HCT116 (cell line): ENCODE measurements at regions not wholly inside any gene's neighbourhood (a gene's known extent, or its start where the extent isn't known, plus 50 kb on each side); places are given as distances from the start of the nearest gene placed in this dataset.
"Not testable (repeated sequence)": the region's sequence is repeated elsewhere in the genome, so short reads cannot be mapped to it uniquely, and the experiment has no call there.

Experiments
- ATAC-seq: fragments of 200-7000 bp; cut with Tn5 transposase; 2 replicates; pipeline ENCODE4 v1.9.1; 2020; ENCODE audit warnings: mild to moderate bottlenecking, moderate library complexity
- BruUV-seq: library from RNA; stranded (reverse); fragments of 400-500 nt; replicated peaks from 2 replicates; lab custom pipeline; 2021; lab: Mats Ljungman, UMichigan
- CTCF ChIA-PET: fragments of 300-600 bp; sonication (Branson Sonifier 250); formaldehyde crosslinking; loops from one replicate; lab custom pipeline; 2021; ENCODE audit warnings: antibody characterized with exemption; lab: Charles Lee
- POLR2A ChIA-PET: fragments of 300-600, 350-600 bp; sonication (Branson Sonifier 250); formaldehyde crosslinking; loops from one replicate; lab custom pipeline; 2021; ENCODE audit warnings: antibody characterized with exemption; lab: Charles Lee
- RAD21 ChIA-PET, 2 experiments: fragments of 300-600 bp; sonication (Branson Sonifier 250); formaldehyde crosslinking; loops; one replicate each; lab custom pipeline; 2023; ENCODE audit warnings: low total read pairs in 2 of 2; ENCODE audit not compliant: uncharacterized antibody in 2 of 2, unreplicated experiment in 2 of 2, low non-redundant PET in 1 of 2; lab: Charles Lee
- DNase-seq: peaks from one replicate; pipeline ENCODE4 v3.0.0-alpha.2; 2010; ENCODE audit warnings: low read depth, low spot score
- H2AFZ ChIP-seq: fragments of 200-600 bp; shearing (Covaris generic), sonication (generic); 2 replicates; pipeline ENCODE4 v1.6.1; 2017; ENCODE audit warnings: low read depth, mixed run types, mixed read lengths, antibody characterized with exemption, low read length; ENCODE audit not compliant: poor library complexity, severe bottlenecking
- H3K27ac ChIP-seq: 2 replicates; pipeline ENCODE4 v1.5.1; 2012; ENCODE audit warnings: low read depth, low read length
- H3K27me3 ChIP-seq: fragments of 200-600 bp; sonication (generic); 2 replicates; pipeline ENCODE4 v1.6.1; 2016; ENCODE audit warnings: mixed run types, low read length, mixed read lengths; ENCODE audit not compliant: insufficient read depth
- H3K36me3 ChIP-seq, 2 experiments: fragments of 200-500 bp in 1 of 2; fragments of 200-600 bp in 1 of 2; sonication (Bioruptor generic) in 1 of 2; sonication (generic) in 1 of 2; 2 replicates each; pipeline versions ENCODE4 v1.5.1 to v1.6.1; 2014 to 2016; ENCODE audit warnings: low read length in 2 of 2, inconsistent platforms in 1 of 2, mixed read lengths in 1 of 2, mixed run types in 1 of 2; ENCODE audit not compliant: insufficient read depth in 2 of 2, control insufficient read depth in 1 of 2
- H3K4me1 ChIP-seq, 2 experiments: fragments of 200-600 bp in 1 of 2; sonication (generic) in 1 of 2; 2 replicates each; pipeline versions ENCODE4 v1.5.1 to v1.6.1; 2012 to 2017; ENCODE audit warnings: low read length in 2 of 2, inconsistent platforms in 1 of 2, mild to moderate bottlenecking in 1 of 2, mixed read lengths in 1 of 2, mixed run types in 1 of 2, moderate library complexity in 1 of 2; ENCODE audit not compliant: insufficient read depth in 2 of 2, control insufficient read depth in 1 of 2
- H3K4me2 ChIP-seq: fragments of 200-600 bp; sonication (generic); 2 replicates; pipeline ENCODE4 v1.6.1; 2017; ENCODE audit warnings: mixed run types, low read length, mixed read lengths
- H3K4me3 ChIP-seq, 2 experiments: fragments of 200-600 bp in 1 of 2; sonication (generic) in 1 of 2; replicated peaks in 1 of 2; 2 replicates each; pipeline ENCODE4 v1.5.1; 2011 to 2016; ENCODE audit warnings: low read length in 2 of 2, control low read depth in 1 of 2, low read depth in 1 of 2, mild to moderate bottlenecking in 1 of 2, mixed read lengths in 1 of 2, mixed run types in 1 of 2
- H3K79me2 ChIP-seq: fragments of 200-600 bp; sonication (generic); 2 replicates; pipeline ENCODE4 v1.6.1; 2017; ENCODE audit warnings: mild to moderate bottlenecking, mixed run types, low read length, moderate library complexity, mixed read lengths; ENCODE audit not compliant: insufficient read depth
- H3K9ac ChIP-seq: fragments of 200-600 bp; sonication (generic); 2 replicates; pipeline ENCODE4 v1.6.1; 2016; ENCODE audit warnings: low read length, mixed read lengths
- H3K9me2 ChIP-seq: fragments of 200-600 bp; sonication (generic), shearing (Covaris generic); 2 replicates; pipeline ENCODE4 v1.6.1; 2017; ENCODE audit warnings: mixed run types, mild to moderate bottlenecking, moderate library complexity; ENCODE audit not compliant: insufficient read depth
- H3K9me3 ChIP-seq, 2 experiments: fragments of 200-500 bp in 1 of 2; fragments of 200-600 bp in 1 of 2; sonication (Bioruptor generic) in 1 of 2; sonication (generic) in 1 of 2; 2 replicates each; pipeline ENCODE4 v1.6.1; 2014 to 2017; ENCODE audit warnings: low read length in 2 of 2, mixed read lengths in 2 of 2, inconsistent platforms in 1 of 2, low read depth in 1 of 2, mild to moderate bottlenecking in 1 of 2, mixed run types in 1 of 2, moderate library complexity in 1 of 2; ENCODE audit not compliant: control insufficient read depth in 1 of 2, insufficient read depth in 1 of 2
- H4K20me1 ChIP-seq: fragments of 200-600 bp; sonication (generic), shearing (Covaris generic); 2 replicates; pipeline ENCODE4 v1.6.1; 2017; ENCODE audit warnings: mixed run types, mild to moderate bottlenecking, moderate library complexity; ENCODE audit not compliant: insufficient read depth
- intact Hi-C: fragments of 100-400 bp; cut with micrococcal nuclease; formaldehyde crosslinking; loops from 2 replicates; pipeline ENCODE4 v1.10.0; 2022

DNA sequence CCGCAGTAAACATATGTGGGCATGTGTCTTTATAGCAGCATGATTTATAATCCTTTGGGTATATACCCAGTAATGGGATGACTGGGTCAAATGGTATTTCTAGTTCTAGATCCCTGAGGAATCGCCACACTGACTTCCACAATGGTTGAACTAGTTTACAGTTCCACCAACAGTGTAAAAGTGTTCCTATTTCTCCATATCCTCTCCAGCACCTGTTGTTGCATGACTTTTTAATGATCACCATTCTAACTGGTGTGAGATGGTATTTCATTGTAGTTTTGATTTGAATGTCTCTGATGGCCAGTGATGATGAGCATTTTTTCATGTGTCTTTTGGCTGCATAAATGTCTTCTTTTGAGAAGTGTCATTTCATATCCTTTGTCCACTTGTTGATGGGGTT is 238.6 kb upstream of the ZNF337 start:
- H3K36me3 ChIP-seq, H3K27me3 ChIP-seq, H3K9me2 ChIP-seq, H3K4me3 ChIP-seq, DNase-seq, POLR2A ChIA-PET, H3K27ac ChIP-seq, H3K9me3 ChIP-seq, H3K4me2 ChIP-seq, H3K4me1 ChIP-seq, H3K9ac ChIP-seq, H2AFZ ChIP-seq, ATAC-seq, RAD21 ChIA-PET, H4K20me1 ChIP-seq, BruUV-seq, CTCF ChIA-PET, H3K79me2 ChIP-seq, intact Hi-C loops: not testable (repeated sequence)

DNA sequence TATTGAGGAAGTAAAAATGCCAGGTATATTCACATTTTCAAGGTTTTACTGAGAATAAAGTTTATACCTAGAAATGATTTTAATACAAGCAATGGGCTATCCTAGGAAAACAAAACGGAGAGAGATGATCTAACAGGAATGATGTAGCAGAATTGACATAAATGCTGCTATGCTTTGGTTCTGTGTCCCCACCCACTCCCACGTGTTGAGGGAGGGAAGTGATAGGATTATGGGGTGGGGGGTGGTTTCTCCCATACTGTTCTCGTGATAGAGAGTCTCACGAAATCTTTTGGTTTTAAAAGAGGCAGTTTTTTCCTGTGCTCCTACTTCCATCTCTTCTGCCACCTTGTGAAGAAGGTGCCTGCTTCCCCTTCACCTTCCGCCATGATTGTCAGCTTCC is 236.2 kb upstream of the ZNF337 start:
- H3K9me3 ChIP-seq, BruUV-seq, H3K4me2 ChIP-seq, H3K27me3 ChIP-seq, POLR2A ChIA-PET, H3K79me2 ChIP-seq, CTCF ChIA-PET, H3K9ac ChIP-seq, H3K36me3 ChIP-seq, H3K27ac ChIP-seq, ATAC-seq, DNase-seq, H3K4me1 ChIP-seq, H3K4me3 ChIP-seq, H3K9me2 ChIP-seq, RAD21 ChIA-PET, intact Hi-C loops, H2AFZ ChIP-seq, H4K20me1 ChIP-seq: not testable (repeated sequence)

DNA sequence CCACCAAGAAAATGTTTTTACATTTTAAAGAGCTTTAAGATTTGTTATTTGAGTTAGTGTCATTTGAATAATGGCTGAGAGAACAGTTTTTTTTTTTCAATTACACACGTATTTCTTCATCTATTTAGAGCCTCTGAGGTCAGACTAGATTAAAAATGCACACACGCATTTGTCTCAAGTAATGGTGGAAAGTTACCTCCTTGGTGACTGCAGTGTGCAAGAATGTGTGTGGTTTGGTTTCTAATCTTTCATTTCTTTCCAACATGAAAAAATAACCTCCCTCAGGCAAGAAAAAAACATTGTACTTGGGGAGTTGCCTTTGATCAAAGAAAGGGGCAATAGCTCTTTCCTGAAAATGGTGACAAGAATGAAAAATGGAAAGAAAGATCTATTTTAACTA is 235.5 kb upstream of the ZNF337 start:
- RAD21 ChIA-PET, H2AFZ ChIP-seq, H3K9me3 ChIP-seq, DNase-seq, H3K9me2 ChIP-seq, CTCF ChIA-PET, H3K27me3 ChIP-seq, intact Hi-C loops, ATAC-seq, POLR2A ChIA-PET, BruUV-seq, H3K4me2 ChIP-seq, H3K9ac ChIP-seq, H3K4me3 ChIP-seq, H3K4me1 ChIP-seq, H3K79me2 ChIP-seq, H3K27ac ChIP-seq, H3K36me3 ChIP-seq, H4K20me1 ChIP-seq: not testable (repeated sequence)

DNA sequence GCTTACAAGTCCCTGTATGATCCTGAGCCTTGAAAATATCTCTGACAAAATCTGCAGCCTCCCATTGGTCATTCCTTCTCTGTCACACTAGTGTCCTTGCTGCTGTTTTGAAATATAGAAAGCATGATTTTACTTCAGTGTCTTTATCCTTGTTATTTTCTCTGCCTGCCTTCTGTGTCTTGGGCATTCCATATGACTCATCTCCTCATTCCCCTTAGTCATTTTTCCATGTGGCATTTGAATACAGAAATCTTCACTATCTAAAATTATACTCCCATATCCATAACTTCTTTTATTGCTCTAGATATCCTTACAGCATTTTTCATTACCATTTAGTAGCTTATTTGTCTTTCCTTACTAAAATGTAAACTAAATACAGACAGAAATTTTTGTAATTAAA is 205.7 kb upstream of the ZNF337 start:
- RAD21 ChIA-PET, POLR2A ChIA-PET, DNase-seq: not testable (repeated sequence)

DNA sequence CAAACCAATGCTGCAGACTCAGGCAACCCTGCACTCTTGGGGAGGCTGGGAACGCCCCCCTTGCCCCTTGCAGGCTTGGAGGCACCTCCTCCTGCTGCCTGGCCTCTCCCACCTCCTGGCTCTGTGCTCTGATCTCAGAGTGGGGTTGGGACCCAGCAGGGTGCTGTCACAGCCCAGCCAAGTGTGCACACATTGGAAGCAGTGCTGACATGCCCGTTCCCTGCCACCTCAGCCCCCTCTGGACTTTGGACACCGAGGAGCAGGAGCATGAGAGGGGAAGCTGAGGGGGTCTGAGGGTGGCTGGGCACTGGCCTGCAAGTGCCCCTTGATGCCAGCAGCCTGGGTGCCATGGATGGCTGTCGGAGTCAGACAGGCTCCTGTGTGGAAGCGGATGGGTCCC is 202.0 kb upstream of the ZNF337 start:
- DNase-seq, BruUV-seq, H3K9ac ChIP-seq, H3K4me1 ChIP-seq, H4K20me1 ChIP-seq, H3K9me3 ChIP-seq, H2AFZ ChIP-seq, H3K79me2 ChIP-seq, H3K27ac ChIP-seq, H3K4me2 ChIP-seq, CTCF ChIA-PET, H3K36me3 ChIP-seq, H3K9me2 ChIP-seq, RAD21 ChIA-PET, H3K27me3 ChIP-seq, POLR2A ChIA-PET, ATAC-seq, H3K4me3 ChIP-seq, intact Hi-C loops: not testable (repeated sequence)

More for the DNA sequence above, 205.7 kb upstream of the ZNF337 start:
- intact Hi-C loops = loop anchor here (10.0 kb wide), 1 partner anchor 62 kb away; no protein-coding TSS in a partner anchor
- ATAC-seq, H3K4me3 ChIP-seq, H2AFZ ChIP-seq, CTCF ChIA-PET, H4K20me1 ChIP-seq, H3K27me3 ChIP-seq, H3K4me2 ChIP-seq, H3K27ac ChIP-seq, H3K4me1 ChIP-seq, H3K9me2 ChIP-seq, BruUV-seq, H3K79me2 ChIP-seq, H3K36me3 ChIP-seq, H3K9ac ChIP-seq, H3K9me3 ChIP-seq: not testable (repeated sequence)
